ENCODE measurements at regions not wholly inside any gene's neighbourhood (a gene's known extent, or its start where the extent isn't known, plus 50 kb on each side); places are given as distances from the start of the nearest gene placed in this dataset.

GRCh38 chr14:42172304-42172703 is 565.6 kb downstream of the LRFN5 start:
- DNase-seq (ENCODE audit: low read depth in 2 of 3, low spot score in 1 of 3), result no peak

DNA sequence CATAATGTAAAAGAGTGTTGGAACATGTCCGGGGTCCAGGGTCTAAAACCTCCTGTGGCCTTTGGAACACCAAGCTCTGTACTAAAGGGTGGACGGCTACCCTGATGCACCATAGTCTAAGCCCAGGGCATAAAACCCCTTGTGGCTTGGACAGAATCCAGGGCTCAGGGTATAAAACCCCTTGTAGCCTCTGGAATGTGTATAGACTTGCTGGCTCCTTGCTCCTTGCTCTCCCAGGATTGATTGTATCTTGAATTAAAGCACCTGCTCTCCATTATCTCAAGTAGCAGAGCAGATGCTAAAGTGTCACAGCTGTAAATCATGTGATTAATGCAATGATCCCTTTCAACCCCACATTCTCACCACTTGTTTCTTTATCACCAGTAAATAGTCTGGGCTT is 556.5 kb downstream of the LRFN5 start:
- DNase-seq (ENCODE audit: low read depth in 2 of 3, low spot score in 1 of 3), result no peak

DNA sequence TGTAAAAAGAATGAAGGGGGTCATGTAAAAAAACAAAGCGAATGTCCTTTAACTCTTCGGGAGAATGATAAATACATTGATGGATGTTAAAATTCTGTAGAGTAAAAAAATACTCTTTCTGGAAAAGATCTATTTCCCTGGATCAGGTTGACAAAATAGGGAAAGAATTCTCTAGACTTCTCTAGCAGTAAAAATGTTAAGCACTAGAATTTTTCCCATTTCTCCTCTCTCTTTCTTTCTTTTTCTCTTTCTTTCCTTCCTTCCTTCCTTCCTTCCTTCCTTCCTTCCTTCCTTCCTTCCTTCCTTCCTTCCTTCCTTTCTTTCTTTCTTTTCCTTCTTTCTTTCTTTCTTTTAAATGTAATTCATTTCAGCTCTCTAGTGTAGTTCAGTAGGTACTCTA is 552.5 kb downstream of the LRFN5 start:
- DNase-seq (ENCODE audit: low read depth in 2 of 3, low spot score in 1 of 3), result no peak

DNA sequence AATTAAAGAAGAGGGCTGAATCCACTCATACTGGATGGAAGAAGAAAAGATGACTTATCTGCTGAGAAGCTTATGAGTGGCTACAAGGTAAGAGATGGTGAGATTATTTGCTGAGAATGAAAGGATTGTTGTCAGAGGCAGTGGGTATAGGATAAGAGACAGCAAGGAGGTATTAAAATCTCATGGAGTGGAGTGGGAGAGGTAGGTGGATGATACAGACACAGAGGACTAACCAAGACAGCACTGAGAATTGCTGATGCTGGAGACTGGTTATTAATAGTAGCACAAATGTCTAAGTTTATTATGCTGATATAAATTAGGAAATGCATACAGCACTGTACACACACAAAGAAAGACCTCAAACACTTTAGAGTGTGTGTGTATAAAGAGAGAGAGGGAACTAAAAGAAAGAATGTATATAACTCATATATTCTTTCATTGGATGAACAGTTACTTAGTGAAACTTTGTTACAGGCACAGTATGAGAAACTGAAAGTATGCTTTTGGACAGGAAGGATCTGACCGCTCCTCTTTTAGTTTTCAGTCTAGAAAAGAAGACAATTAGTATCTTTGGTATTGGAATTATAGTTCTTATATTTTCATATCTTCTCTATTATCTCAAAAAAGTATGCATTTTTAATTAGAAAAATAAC is 543.1 kb downstream of the LRFN5 start:
- DNase-seq (ENCODE audit: low read depth in 2 of 3, low spot score in 1 of 3), result no peak

GRCh38 chr14:42145766-42146165 is 539.1 kb downstream of the LRFN5 start:
- no peak for DNase-seq (ENCODE audit: low read depth in 2 of 3, low spot score in 1 of 3)

GRCh38 chr14:42143114-42143513 is 536.4 kb downstream of the LRFN5 start:
- no peak for DNase-seq (ENCODE audit: low read depth in 2 of 3, low spot score in 1 of 3)

- DNase-seq (ENCODE audit: low read depth in 2 of 3, low spot score in 1 of 3), result no peak
Measured at GRCh38 chr14:42141328-42141727, 534.7 kb downstream of the LRFN5 start.

DNA sequence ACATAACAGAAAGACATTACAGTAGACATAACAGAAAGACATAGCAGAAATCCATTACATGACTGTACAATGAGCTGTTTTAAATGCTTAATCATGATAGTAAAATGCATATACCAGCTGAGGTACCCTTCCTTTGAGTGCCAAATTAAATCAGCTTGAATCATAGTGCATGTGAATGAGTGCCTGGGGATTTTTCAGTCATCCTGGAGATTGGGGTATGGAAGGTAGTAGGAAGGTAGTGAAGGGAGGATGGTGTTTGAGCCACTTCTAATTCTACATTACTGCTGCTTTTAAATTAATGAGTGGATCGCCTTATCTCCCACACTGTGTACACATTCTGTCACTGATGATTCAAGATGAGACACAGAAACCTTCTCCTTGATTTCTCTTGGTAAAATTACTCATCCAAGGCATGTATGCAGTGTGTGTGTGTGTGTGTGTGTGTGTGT is 534.2 kb downstream of the LRFN5 start:
- no peak for DNase-seq (ENCODE audit: low read depth in 2 of 3, low spot score in 1 of 3)

DNA sequence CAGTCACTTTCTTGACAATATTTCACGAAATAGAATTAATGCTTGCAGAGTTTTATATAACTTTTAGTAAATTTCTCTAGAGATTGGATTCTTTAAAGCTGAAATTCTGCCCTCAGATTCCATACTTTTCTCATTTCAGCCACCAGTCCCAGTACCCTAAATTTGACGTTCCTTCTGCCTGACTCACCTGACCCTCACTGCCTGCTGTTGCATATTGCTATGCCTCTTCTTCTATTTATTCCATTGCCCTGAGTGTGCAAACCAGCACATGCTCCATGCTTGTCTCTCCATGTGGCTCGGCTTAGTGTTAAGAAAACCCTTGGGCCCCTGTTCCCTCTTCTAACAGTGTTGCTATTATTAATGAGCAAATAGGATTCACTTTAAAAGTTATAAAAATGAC is 533.3 kb downstream of the LRFN5 start:
- no peak for DNase-seq (ENCODE audit: low read depth in 2 of 3, low spot score in 1 of 3)

- no peak for DNase-seq (ENCODE audit: low read depth in 2 of 3, low spot score in 1 of 3)
Measured at GRCh38 chr14:42138406-42138805, 531.7 kb downstream of the LRFN5 start.

- DNase-seq (ENCODE audit: low read depth in 2 of 3, low spot score in 1 of 3), result no peak
Measured at GRCh38 chr14:42130815-42131214, 524.1 kb downstream of the LRFN5 start.

GRCh38 chr14:42123526-42123925 is 516.9 kb downstream of the LRFN5 start:
- no peak for DNase-seq (ENCODE audit: low read depth in 2 of 3, low spot score in 1 of 3)

- DNase-seq (ENCODE audit: low read depth in 2 of 3, low spot score in 1 of 3), result no peak
Measured at GRCh38 chr14:42113358-42114069, 506.8 kb downstream of the LRFN5 start.

GRCh38 chr14:42112108-42112507 is 505.4 kb downstream of the LRFN5 start:
- DNase-seq (ENCODE audit: low read depth in 2 of 3, low spot score in 1 of 3), result no peak

DNA sequence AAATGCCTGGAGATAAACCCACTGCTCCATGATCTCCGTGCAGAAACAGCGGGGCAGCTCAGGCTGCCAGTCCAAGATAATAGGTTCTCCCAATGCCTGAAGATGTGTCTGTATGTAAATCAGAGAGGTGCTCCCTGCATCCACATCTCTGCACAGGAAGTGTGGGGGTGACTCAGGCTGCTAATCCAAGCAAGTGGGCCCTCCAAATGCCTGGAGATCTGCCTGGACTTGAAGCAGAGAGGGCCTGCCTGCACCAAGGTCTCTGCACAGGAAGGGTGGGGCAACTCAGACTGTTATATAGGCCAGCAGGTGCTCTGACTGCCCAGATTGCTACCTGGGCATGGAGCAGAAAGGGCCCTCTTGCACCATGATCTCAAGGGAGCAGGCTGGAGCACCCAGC is 504.7 kb downstream of the LRFN5 start:
- no peak for DNase-seq (ENCODE audit: low read depth in 2 of 3, low spot score in 1 of 3)

DNA sequence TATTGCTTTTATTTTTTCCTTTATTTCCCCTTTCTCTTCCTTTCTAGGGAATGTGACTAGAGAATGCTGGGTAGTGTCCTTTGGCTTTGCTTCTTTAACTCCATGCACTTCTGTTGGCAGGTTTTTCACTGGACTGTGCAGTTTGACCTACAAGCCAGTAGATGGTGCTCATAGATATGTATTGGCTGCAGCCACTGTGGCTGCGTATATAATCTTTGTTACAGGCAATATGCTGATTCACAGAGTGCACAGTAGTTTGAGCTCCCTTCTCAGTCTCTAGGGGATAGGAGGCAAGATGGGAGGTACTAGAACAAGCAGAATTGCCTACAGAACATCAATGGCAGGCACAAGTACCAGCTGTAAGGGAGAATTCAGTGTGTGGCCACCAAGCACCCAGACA is 503.5 kb downstream of the LRFN5 start:
- DNase-seq (ENCODE audit: low read depth in 2 of 3, low spot score in 1 of 3), result no peak

DNA sequence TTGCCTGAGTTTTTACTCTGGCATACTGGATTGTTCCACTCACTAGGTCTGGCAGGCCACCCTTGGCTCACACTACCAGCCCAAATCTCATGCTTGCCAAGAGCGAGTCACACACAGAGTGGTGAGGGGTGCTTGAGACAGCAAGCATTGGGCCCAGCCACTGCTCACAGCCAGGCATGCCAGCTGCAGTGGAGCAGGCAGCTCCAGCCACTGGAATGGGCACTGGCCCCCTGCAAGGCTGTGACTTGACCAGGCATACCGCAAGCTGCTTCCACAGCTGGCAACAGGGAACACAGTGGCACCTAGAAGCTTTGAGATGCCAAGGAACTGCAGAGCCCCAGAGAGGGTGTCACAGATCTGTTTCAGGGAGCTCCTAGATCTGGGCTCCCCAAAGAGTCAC is 488.5 kb downstream of the LRFN5 start:
- DNase-seq (ENCODE audit: low read depth in 2 of 3, low spot score in 1 of 3), result no peak

GRCh38 chr14:42090122-42090521 is 483.4 kb downstream of the LRFN5 start:
- DNase-seq (ENCODE audit: low read depth in 2 of 3, low spot score in 1 of 3), result no peak

DNA sequence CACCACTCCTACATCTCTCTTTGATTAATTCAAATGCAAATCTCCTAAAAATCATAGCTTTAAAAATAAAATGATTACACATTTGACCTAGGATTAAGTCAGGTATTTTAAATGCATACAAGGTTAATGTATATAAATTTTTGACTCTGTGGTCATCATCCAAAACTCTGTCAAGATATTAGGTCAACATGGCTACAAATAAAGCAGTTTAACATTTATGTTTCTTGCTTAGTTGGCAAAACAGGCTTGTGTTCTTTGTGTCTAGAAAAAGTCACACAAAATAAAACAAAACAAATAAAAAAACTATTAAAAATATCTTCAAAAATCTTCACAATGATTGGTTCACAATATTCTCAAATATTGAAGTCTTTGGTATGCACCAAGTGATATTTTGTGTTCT is 473.2 kb downstream of the LRFN5 start:
- no peak for DNase-seq (ENCODE audit: low read depth in 2 of 3, low spot score in 1 of 3)

GRCh38 chr14:42078345-42078744 is 471.7 kb downstream of the LRFN5 start:
- no peak for DNase-seq (ENCODE audit: low read depth in 2 of 3, low spot score in 1 of 3)

DNA sequence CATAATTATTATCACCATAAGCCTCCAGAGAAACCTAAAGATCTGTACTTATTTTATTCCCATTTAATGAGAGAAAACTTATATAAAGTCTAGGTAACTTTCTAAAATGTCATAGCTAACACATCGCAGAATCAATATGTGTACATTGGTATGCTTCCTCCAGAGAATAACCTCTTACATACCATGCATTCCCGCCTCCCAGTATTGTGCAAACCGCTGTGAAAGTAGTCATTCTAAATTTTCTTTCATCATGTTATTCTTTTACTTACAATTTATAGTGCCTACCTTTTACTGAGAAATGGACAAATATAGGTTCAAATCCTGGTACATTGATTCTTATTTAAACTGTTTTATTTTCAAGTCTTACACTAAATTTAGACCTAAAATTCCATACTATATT is 463.4 kb downstream of the LRFN5 start:
- no peak for DNase-seq (ENCODE audit: low read depth in 2 of 3, low spot score in 1 of 3)

DNA sequence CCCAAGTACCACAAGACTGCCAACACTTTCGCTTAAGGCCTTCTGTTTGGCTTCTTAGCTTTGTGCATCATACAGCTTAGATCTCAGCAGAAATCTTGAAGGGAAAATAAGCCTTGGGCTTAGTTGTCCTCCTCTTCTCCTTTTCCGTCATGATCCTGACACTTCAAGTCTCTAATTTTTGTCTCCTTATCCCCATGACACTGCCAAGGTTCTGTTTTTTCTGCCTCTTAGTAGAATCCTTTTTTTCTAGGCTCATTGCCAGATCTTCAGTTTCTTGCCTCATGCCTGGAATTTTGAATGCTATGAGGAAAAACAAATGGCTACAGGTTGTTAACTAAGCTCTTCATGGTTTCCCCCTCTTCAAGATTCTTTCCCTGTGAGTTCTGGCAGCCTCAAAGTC is 450.4 kb downstream of the LRFN5 start:
- no peak for DNase-seq (ENCODE audit: low read depth in 2 of 3, low spot score in 1 of 3)

Measured in stimulated activated CD4-positive, alpha-beta T cell treated with anti-CD3 and anti-CD28 coated beads, Interleukin-12 subunit alpha, Interleukin-12 subunit beta, amount 100 ng/mL, for 48 hours (primary cell).